AG04449 (cell line): ENCODE measurements at regions not wholly inside any gene's neighbourhood (a gene's known extent, or its start where the extent isn't known, plus 50 kb on each side); places are given as distances from the start of the nearest gene placed in this dataset.

Experiments
- CTCF ChIA-PET: fragments of 350-600 bp; formaldehyde crosslinking; extraction: SDS; loops from one replicate; lab custom pipeline; 2021; ENCODE audit warnings: antibody characterized with exemption; lab: Yijun Ruan, JAX
- POLR2A ChIA-PET: fragments of 400-600, 350-600 bp; formaldehyde crosslinking; extraction: SDS; loops from one replicate; lab custom pipeline; 2020; ENCODE audit warnings: antibody characterized with exemption, inconsistent platforms; lab: Yijun Ruan, JAX
- DNase-seq: peaks from one replicate; pipeline ENCODE4 v3.0.0-alpha.2; 2010; ENCODE audit warnings: low read depth, low spot score
- H3K4me3 ChIP-seq: 2 replicates; pipeline ENCODE4 v1.5.1; 2011; ENCODE audit warnings: low read depth, mild to moderate bottlenecking, control low read depth, low read length
- CTCF ChIP-seq: IDR thresholded peaks from one replicate; pipeline ENCODE4 v1.5.1; 2011; ENCODE audit warnings: mild to moderate bottlenecking, moderate library complexity, low read length, control low read depth, inconsistent platforms; ENCODE audit not compliant: insufficient read depth; ENCODE audit errors: missing control alignments

DNA sequence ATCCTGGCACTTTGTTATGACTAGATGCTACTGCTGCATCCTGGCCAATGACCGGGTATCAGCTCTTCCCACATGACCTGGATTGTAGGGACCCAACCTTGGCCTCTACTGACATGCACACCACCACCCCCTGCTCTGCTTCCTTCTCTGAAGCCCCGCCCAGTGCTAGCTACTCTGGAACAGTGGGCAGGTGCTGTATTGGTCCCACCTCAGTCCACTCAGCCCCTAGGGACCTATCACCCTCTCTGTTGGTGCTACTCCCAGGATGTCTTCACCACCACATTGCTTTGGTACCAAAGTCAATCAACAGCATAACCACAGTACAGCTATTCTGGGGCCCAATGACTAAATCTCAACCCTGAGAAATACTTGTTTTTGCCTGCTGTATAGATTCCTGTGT lies 170.2 kb upstream of the PRICKLE2 start:
- CTCF ChIA-PET = interaction anchor here (1.2 to 3.4 kb wide), 6 partner anchors 12 to 372 kb away, joined by 3 to 13 read pairs (median 4); partner anchors contain the start of gene PSMD6

DNA sequence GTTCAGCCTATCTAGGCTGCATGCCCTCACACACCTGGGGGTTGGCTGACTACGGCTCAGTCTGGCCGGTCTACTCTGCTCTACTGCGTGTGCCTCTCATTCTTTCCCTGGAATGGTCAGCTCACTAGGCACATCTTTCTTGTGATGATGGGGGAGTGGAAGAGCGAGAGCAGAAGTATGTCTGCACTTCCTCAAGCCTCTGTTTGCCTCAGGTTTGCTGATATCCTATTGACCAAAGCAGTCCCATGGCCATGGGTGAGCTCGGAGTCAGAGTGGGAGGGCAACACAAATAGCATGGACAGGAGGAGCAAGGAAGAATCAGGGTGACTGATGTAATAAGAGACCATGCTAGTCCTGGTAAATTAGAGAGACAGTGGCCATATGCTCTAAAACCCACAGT lies 167.9 kb upstream of the PRICKLE2 start:
- no peak for DNase-seq
- CTCF ChIA-PET = interaction anchor here (1.2 kb wide), 1 partner anchor 11 kb away, joined by 3 read pairs; no protein-coding TSS in a partner anchor
- no peak for TF ChIP-seq CTCF
- POLR2A ChIA-PET = no interaction called here
- no peak overlapping the region for H3K4me3 ChIP-seq

More for the DNA sequence above, 170.2 kb upstream of the PRICKLE2 start:
- TF ChIP-seq CTCF = no peak
- POLR2A ChIA-PET = no interaction called here
- H3K4me3 ChIP-seq = no peak overlapping the region
- DNase-seq = no peak

DNA sequence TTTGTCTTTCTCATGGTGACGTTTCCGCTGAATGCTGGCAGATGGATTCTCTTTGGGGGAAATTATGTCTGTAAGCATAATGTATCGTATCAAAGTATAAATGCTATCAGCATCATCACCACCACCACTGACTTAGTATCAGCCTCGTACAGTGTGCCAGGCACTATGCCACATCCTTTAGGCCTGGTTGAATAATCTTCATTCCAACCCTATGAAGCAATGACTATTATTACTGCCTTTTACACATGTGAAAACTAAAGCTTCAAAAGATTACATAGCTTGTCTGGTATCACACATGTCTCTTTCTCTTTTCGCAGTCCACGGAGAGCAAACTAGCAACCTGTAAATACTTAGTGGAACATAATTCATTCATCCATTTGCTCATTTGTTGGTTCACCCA lies 166.7 kb upstream of the PRICKLE2 start:
- CTCF ChIA-PET = interaction anchor here (1.0 to 2.7 kb wide), 3 partner anchors 9 to 370 kb away, joined by 3 to 8 read pairs (median 4); no protein-coding TSS in a partner anchor
- DNase-seq = no peak
- POLR2A ChIA-PET = no interaction called here
- no peak for TF ChIP-seq CTCF
- no peak overlapping the region for H3K4me3 ChIP-seq

- POLR2A ChIA-PET = no interaction called here
- CTCF ChIA-PET = interaction anchor here (1.0 to 2.7 kb wide), 3 partner anchors 10 to 369 kb away, joined by 3 to 8 read pairs (median 4); no protein-coding TSS in a partner anchor
- no peak overlapping the region for H3K4me3 ChIP-seq
- no peak for DNase-seq
- no peak for TF ChIP-seq CTCF
These were observed 165.6 kb upstream of the PRICKLE2 start for GRCh38 chr3:64390893-64391292.

- H3K4me3 ChIP-seq = no peak overlapping the region
- no peak for DNase-seq
- POLR2A ChIA-PET = no interaction called here
- no peak for TF ChIP-seq CTCF
- CTCF ChIA-PET = interaction anchor here (1.1 to 2.0 kb wide), 3 partner anchors 10 to 359 kb away, joined by 3 to 6 read pairs (median 3); no protein-coding TSS in a partner anchor
These were observed 163.6 kb upstream of the PRICKLE2 start for GRCh38 chr3:64388886-64389285.

DNA sequence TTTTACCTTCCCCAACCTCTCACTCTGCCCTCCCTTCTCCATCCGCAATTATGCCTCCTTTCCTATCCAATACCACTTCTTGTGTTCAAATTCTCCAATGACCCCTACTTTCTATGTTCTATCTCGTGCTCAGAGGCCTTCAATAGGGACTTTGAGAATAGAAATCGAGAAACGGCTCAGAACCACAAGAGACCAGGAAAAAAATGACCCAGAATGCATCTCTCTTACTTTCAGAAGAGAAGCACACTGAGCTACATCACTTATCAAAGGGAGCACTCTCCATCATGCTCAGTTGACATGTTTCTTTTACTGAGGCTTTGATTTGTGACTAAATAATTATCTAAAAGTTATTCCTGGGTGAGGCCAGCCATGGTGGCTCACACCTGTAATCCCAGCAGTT lies 162.4 kb upstream of the PRICKLE2 start:
- ChIA-PET POLR2A (no interaction called here), CTCF (interaction anchor here (1.1 kb wide), 1 partner anchor 31 kb away, joined by 3 read pairs; no protein-coding TSS in a partner anchor)
- DNase-seq = no peak
- no peak for TF ChIP-seq CTCF
- H3K4me3 ChIP-seq = no peak overlapping the region
